Muscle layer of colon (tissue), 2 donors: ENCODE measurements at regions not wholly inside any gene's neighbourhood (a gene's known extent, or its start where the extent isn't known, plus 50 kb on each side); places are given as distances from the start of the nearest gene placed in this dataset.

Experiments used
- H3K27ac ChIP-seq: one replicate; pipeline ENCODE4 v1.7.0; 2013; ENCODE audit warnings: low read depth, mild to moderate bottlenecking, low read length, moderate library complexity
- H3K27me3 ChIP-seq, 2 donors: one replicate each; pipeline ENCODE4 v1.7.0; 2013; ENCODE audit warnings: low read length in 2 of 2, mild to moderate bottlenecking in 2 of 2; ENCODE audit not compliant: insufficient read depth in 2 of 2, control insufficient read depth in 1 of 2
- H3K36me3 ChIP-seq: one replicate; pipeline ENCODE4 v1.7.0; 2013; ENCODE audit warnings: mild to moderate bottlenecking, low read length; ENCODE audit not compliant: insufficient read depth
- H3K4me1 ChIP-seq: one replicate; pipeline ENCODE4 v1.7.0; 2013; ENCODE audit warnings: mild to moderate bottlenecking, low read length; ENCODE audit not compliant: insufficient read depth
- H3K4me3 ChIP-seq, 2 donors: one replicate each; pipeline ENCODE4 v1.7.0; 2013; ENCODE audit warnings: low read length in 2 of 2, low read depth in 1 of 2, mild to moderate bottlenecking in 1 of 2, moderate library complexity in 1 of 2
- H3K9ac ChIP-seq: one replicate; pipeline ENCODE4 v1.7.0; 2013; ENCODE audit warnings: low read length
- H3K9me3 ChIP-seq: one replicate; pipeline ENCODE4 v1.7.0; 2013; ENCODE audit warnings: mild to moderate bottlenecking, low read length
- donor health status: abdominal sarcoma.
- donor health status: Adenocarcinoma of cecum.

- Histone ChIP-seq H3K9me3 (no peaks in the 10 kb centered on the region), H3K4me1 (peaks cover 4% of the 10 kb centered on the region), H3K36me3 (no peaks in the 10 kb centered on the region), H3K27me3 (peaks cover 0 to 19% of the 10 kb centered on the region in 2 donors), H3K27ac (no peak overlapping the region), H3K4me3 (no peak overlapping the region), H3K9ac (no peak overlapping the region)
Measured at GRCh38 chr4:24476282-24476681, 108.1 kb downstream of the DHX15 start.

- no peaks in the 10 kb centered on the region for H3K36me3 ChIP-seq
- H3K27ac ChIP-seq = no peak overlapping the region
- peaks cover 0 to 22% of the 10 kb centered on the region in 2 donors for H3K27me3 ChIP-seq
- H3K9me3 ChIP-seq = no peaks in the 10 kb centered on the region
- H3K4me3 ChIP-seq = no peak overlapping the region
- H3K4me1 ChIP-seq = peaks cover 4% of the 10 kb centered on the region
- H3K9ac ChIP-seq = no peak overlapping the region
Measured at GRCh38 chr4:24475756-24476155, 108.6 kb downstream of the DHX15 start.

GRCh38 chr4:24473309-24473721 is 111.0 kb downstream of the DHX15 start:
- Histone ChIP-seq H3K4me1 (peaks cover 4% of the 10 kb centered on the region), H3K4me3 (peak overlapping the region; percentile 45 to 69), H3K9ac (no peak overlapping the region), H3K36me3 (no peaks in the 10 kb centered on the region), H3K27ac (no peak overlapping the region), H3K9me3 (no peaks in the 10 kb centered on the region), H3K27me3 (peaks cover 0 to 22% of the 10 kb centered on the region in 2 donors)

GRCh38 chr4:24472514-24473308 is 111.6 kb downstream of the DHX15 start:
- Histone ChIP-seq H3K9me3 (no peaks in the 10 kb centered on the region), H3K27me3 (peaks cover 0 to 26% of the 10 kb centered on the region in 2 donors), H3K9ac (no peak overlapping the region), H3K4me1 (peaks cover 4% of the 10 kb centered on the region), H3K27ac (peak overlapping the region; percentile 46), H3K36me3 (no peaks in the 10 kb centered on the region), H3K4me3 (peak overlapping the region; percentile 67 to 69)

GRCh38 chr4:24472161-24472510 is 112.2 kb downstream of the DHX15 start:
- Histone ChIP-seq H3K4me1 (peaks cover 4% of the 10 kb centered on the region), H3K36me3 (no peaks in the 10 kb centered on the region), H3K27ac (peak overlapping the region; percentile 46), H3K27me3 (peaks cover 0 to 31% of the 10 kb centered on the region in 2 donors), H3K9ac (no peak overlapping the region), H3K9me3 (no peaks in the 10 kb centered on the region), H3K4me3 (peak overlapping the region; percentile 67 to 69)

GRCh38 chr4:24471486-24472160 is 112.7 kb downstream of the DHX15 start:
- no peaks in the 10 kb centered on the region for H3K36me3 ChIP-seq
- no peak overlapping the region for H3K27ac ChIP-seq
- H3K4me3 ChIP-seq = peak overlapping the region; percentile 67 to 69
- H3K9me3 ChIP-seq = no peaks in the 10 kb centered on the region
- H3K4me1 ChIP-seq = peaks cover 4% of the 10 kb centered on the region
- no peak overlapping the region for H3K9ac ChIP-seq
- H3K27me3 ChIP-seq = peaks cover 0 to 32% of the 10 kb centered on the region in 2 donors

- H3K4me1 ChIP-seq = peaks cover 4% of the 10 kb centered on the region
- H3K4me3 ChIP-seq = peak overlapping the region; percentile 67 to 69
- no peaks in the 10 kb centered on the region for H3K36me3 ChIP-seq
- H3K27me3 ChIP-seq = peaks cover 0 to 32% of the 10 kb centered on the region in 2 donors
- no peak overlapping the region for H3K9ac ChIP-seq
- H3K27ac ChIP-seq = no peak overlapping the region
- no peaks in the 10 kb centered on the region for H3K9me3 ChIP-seq
Measured at GRCh38 chr4:24470666-24471485, 113.5 kb downstream of the DHX15 start.

GRCh38 chr4:24468071-24468470 is 116.3 kb downstream of the DHX15 start:
- Histone ChIP-seq H3K36me3 (no peaks in the 10 kb centered on the region), H3K4me1 (no peaks in the 10 kb centered on the region), H3K27ac (no peak overlapping the region), H3K9ac (no peak overlapping the region), H3K27me3 (peaks cover 0 to 31% of the 10 kb centered on the region in 2 donors), H3K4me3 (no peak overlapping the region), H3K9me3 (no peaks in the 10 kb centered on the region)

GRCh38 chr4:24464566-24464965 is 119.8 kb downstream of the DHX15 start:
- no peak overlapping the region for H3K9ac ChIP-seq
- H3K27me3 ChIP-seq = peaks cover 0 to 11% of the 10 kb centered on the region in 2 donors
- H3K9me3 ChIP-seq = no peaks in the 10 kb centered on the region
- H3K27ac ChIP-seq = no peak overlapping the region
- H3K4me1 ChIP-seq = no peaks in the 10 kb centered on the region
- H3K4me3 ChIP-seq = no peak overlapping the region
- no peaks in the 10 kb centered on the region for H3K36me3 ChIP-seq

GRCh38 chr4:24456431-24456830 is 127.9 kb downstream of the DHX15 start:
- Histone ChIP-seq H3K4me3 (no peak overlapping the region), H3K9me3 (no peaks in the 10 kb centered on the region), H3K9ac (no peak overlapping the region), H3K36me3 (no peaks in the 10 kb centered on the region), H3K27ac (no peak overlapping the region), H3K4me1 (no peaks in the 10 kb centered on the region), H3K27me3 (no peaks in the 10 kb centered on the region)

GRCh38 chr4:24453951-24454350 is 130.4 kb downstream of the DHX15 start:
- no peaks in the 10 kb centered on the region for H3K9me3 ChIP-seq
- no peak overlapping the region for H3K9ac ChIP-seq
- H3K4me1 ChIP-seq = no peaks in the 10 kb centered on the region
- no peaks in the 10 kb centered on the region for H3K27me3 ChIP-seq
- H3K36me3 ChIP-seq = no peaks in the 10 kb centered on the region
- H3K27ac ChIP-seq = no peak overlapping the region
- H3K4me3 ChIP-seq = no peak overlapping the region
